Heart left ventricle (tissue), 13 donors: ENCODE measurements at regions not wholly inside any gene's neighbourhood (a gene's known extent, or its start where the extent isn't known, plus 50 kb on each side); places are given as distances from the start of the nearest gene placed in this dataset.

Experiments used
- CTCF ChIP-seq, 12 donors: fragments of 200-600 bp; sonication (generic) in 4 of 12; IDR thresholded peaks; one replicate each; pipeline versions ENCODE4 v1.5.0 to v1.8.0; 2018 to 2022; ENCODE audit warnings: antibody characterized with exemption in 12 of 12, mild to moderate bottlenecking in 5 of 12
- POLR2A ChIP-seq, 2 donors: fragments of 450-650 bp; IDR thresholded peaks; one replicate each; pipeline ENCODE4 v1.6.1; 2017; ENCODE audit warnings: antibody characterized with exemption in 2 of 2, mild to moderate bottlenecking in 2 of 2, moderate library complexity in 2 of 2
- donor health status: ischemic (EF 13 %, LVEDD 7.1; RV severe dilation, severe dysfunction).
- donor health status: DM: no; HTN: yes; CAD: no.
- donor health status: DM: no; HTN: no; CAD: no.
- donor health status: ischemic (EF 25% LVEDD 6.9; RV normal size, moderate dysfunction).
- donor health status: ischemic (EF 25% LVEDD 5.7; RV mildly dilated, moderate dysfunction).
- donor health status: ischemic (EF 35%, LVEDD 5.7; RV mildly dilated, moderate dysfunction).
- donor health status: nonischemic (EF 11% LVEDD 7.7; RV severe dilation, severe dysfunction).
- donor health status: DM: yes; HTN: yes; CAD: no.
- donor health status: PGD.
- donor health status: ischemic (EF 29% LVEDD 5.4; RV normal size, mild dysfunction).
- donor health status: nonischemic (EF 23%, LVEDD 6.1; RV moderate dilation, normal function).

GRCh38 chr7:26930845-26931244 is 66.5 kb upstream of the SKAP2 start:
- TF ChIP-seq CTCF (IDR thresholded peaks at IDR 0.05) = no peak
- TF ChIP-seq POLR2A (IDR thresholded peaks at IDR 0.05) = no peak
